ENCODE measurements at regions not wholly inside any gene's neighbourhood (a gene's known extent, or its start where the extent isn't known, plus 50 kb on each side); places are given as distances from the start of the nearest gene placed in this dataset.

- TF ChIP-seq GATA3 (IDR thresholded peaks at IDR 0.05; ENCODE audit: low read depth, low read length), result no peak
- TF ChIP-seq GATA2 (IDR thresholded peaks at IDR 0.05; ENCODE audit: low read depth, low read length), result no peak
Measured at GRCh38 chr12:89899651-89900050, 191.0 kb upstream of the ATP2B1 start.

Data from SH-SY5Y (cell line).